Nucleus accumbens (tissue), 56 donors: ENCODE measurements at regions not wholly inside any gene's neighbourhood (a gene's known extent, or its start where the extent isn't known, plus 50 kb on each side); places are given as distances from the start of the nearest gene placed in this dataset.

Experiments used
- DNase-seq, 56 donors: peaks; one replicate each; lab custom pipeline; 2025; lab: John Stamatoyannopoulos, UW

- no peak for DNase-seq
Measured at GRCh38 chr21:36532769-36533467, 53.0 kb upstream of the CLDN14 start.

- DNase-seq: no peak
Measured at GRCh38 chr21:36533468-36533848, 53.5 kb upstream of the CLDN14 start.

GRCh38 chr21:36534656-36535055 is 54.7 kb upstream of the CLDN14 start:
- no peak for DNase-seq

GRCh38 chr21:36535618-36536241 is 55.8 kb upstream of the CLDN14 start:
- no peak for DNase-seq

GRCh38 chr21:36538761-36539160 is 58.8 kb upstream of the CLDN14 start:
- DNase-seq: no peak

GRCh38 chr21:36539434-36540150 is 59.7 kb upstream of the CLDN14 start:
- DNase-seq: no peak

- no peak for DNase-seq
Measured at GRCh38 chr21:36540700-36541099, 60.8 kb upstream of the CLDN14 start.

- no peak for DNase-seq
Measured at GRCh38 chr21:36541721-36542139, 61.8 kb upstream of the CLDN14 start.

- no peak for DNase-seq
Measured at GRCh38 chr21:36542312-36543101, 62.6 kb upstream of the CLDN14 start.

- DNase-seq: no peak
Measured at GRCh38 chr21:36543924-36544323, 64.0 kb upstream of the CLDN14 start.

GRCh38 chr21:36544545-36544944 is 64.6 kb upstream of the CLDN14 start:
- DNase-seq: no peak

- no peak for DNase-seq
Measured at GRCh38 chr21:36545776-36546511, 66.0 kb upstream of the CLDN14 start.

GRCh38 chr21:36547464-36547863 is 67.5 kb upstream of the CLDN14 start:
- DNase-seq: peak in 16 of 56 donors; percentile 2 to 40 (median 16)

GRCh38 chr21:36548866-36549265 is 68.9 kb upstream of the CLDN14 start:
- DNase-seq: no peak

- DNase-seq: no peak
Measured at GRCh38 chr21:36549470-36549869, 69.5 kb upstream of the CLDN14 start.

GRCh38 chr21:36550761-36551160 is 70.8 kb upstream of the CLDN14 start:
- DNase-seq: no peak

- no peak for DNase-seq
Measured at GRCh38 chr21:36551321-36551720, 71.4 kb upstream of the CLDN14 start.

- no peak for DNase-seq
Measured at GRCh38 chr21:36551731-36552433, 72.0 kb upstream of the CLDN14 start.

- no peak for DNase-seq
Measured at GRCh38 chr21:36552434-36552785, 72.5 kb upstream of the CLDN14 start.

- DNase-seq: no peak
Measured at GRCh38 chr21:36553406-36553805, 73.5 kb upstream of the CLDN14 start.
